Peyer's patch (tissue), 4 donors: ENCODE measurements at regions not wholly inside any gene's neighbourhood (a gene's known extent, or its start where the extent isn't known, plus 50 kb on each side); places are given as distances from the start of the nearest gene placed in this dataset.

Source experiments
- CTCF ChIP-seq, 6 experiments: fragments of 450-650 bp in 4 of 6; fragments of 200-600 bp in 2 of 6; sonication (generic) in 1 of 6; IDR thresholded peaks; one replicate each; pipeline ENCODE4 v1.5.1; 2017 to 2019; ENCODE audit warnings: antibody characterized with exemption in 6 of 6, mild to moderate bottlenecking in 3 of 6, moderate library complexity in 1 of 6
- POLR2A ChIP-seq, 2 donors: fragments of 450-650 bp; IDR thresholded peaks; one replicate each; pipeline ENCODE4 v1.5.1; 2017; ENCODE audit warnings: antibody characterized with exemption in 2 of 2, mild to moderate bottlenecking in 2 of 2, moderate library complexity in 2 of 2

- TF ChIP-seq CTCF (IDR thresholded peaks at IDR 0.05) (no peak), POLR2A (IDR thresholded peaks at IDR 0.05) (no peak)
Measured at GRCh38 chr5:32916648-32917047, 205.5 kb downstream of the NPR3 start.
